DMS114 treated with DMSO at 0.1 percent for 48 hours (cell line): ENCODE measurements at regions not wholly inside any gene's neighbourhood (a gene's known extent, or its start where the extent isn't known, plus 50 kb on each side); places are given as distances from the start of the nearest gene placed in this dataset.

Experiments used
- DNase-seq: peaks from one replicate; lab custom pipeline; 2025; ENCODE audit not compliant: unreplicated experiment; lab: John Stamatoyannopoulos, UW

- DNase-seq, result no peak
Measured at GRCh38 chr5:2214910-2215590, 332.3 kb upstream of the IRX4 start.

- DNase-seq, result no peak
Measured at GRCh38 chr5:2213121-2213730, 330.5 kb upstream of the IRX4 start.

GRCh38 chr5:2212481-2212880 is 329.8 kb upstream of the IRX4 start:
- DNase-seq, result no peak

GRCh38 chr5:2208239-2208544 is 325.5 kb upstream of the IRX4 start:
- no peak for DNase-seq

- peak; percentile 3 for DNase-seq
Measured at GRCh38 chr5:2207416-2208238, 324.9 kb upstream of the IRX4 start.

GRCh38 chr5:2207109-2207399 is 324.3 kb upstream of the IRX4 start:
- no peak for DNase-seq

GRCh38 chr5:2206293-2207108 is 323.8 kb upstream of the IRX4 start:
- no peak for DNase-seq

GRCh38 chr5:2205596-2206226 is 323.0 kb upstream of the IRX4 start:
- DNase-seq, result no peak

GRCh38 chr5:2205185-2205585 is 322.5 kb upstream of the IRX4 start:
- no peak for DNase-seq

- DNase-seq, result no peak
Measured at GRCh38 chr5:2204366-2205184, 321.9 kb upstream of the IRX4 start.

- DNase-seq, result no peak
Measured at GRCh38 chr5:2203774-2204173, 321.0 kb upstream of the IRX4 start.

GRCh38 chr5:2201832-2202231 is 319.1 kb upstream of the IRX4 start:
- no peak for DNase-seq

GRCh38 chr5:2201421-2201820 is 318.7 kb upstream of the IRX4 start:
- no peak for DNase-seq

GRCh38 chr5:2201011-2201410 is 318.3 kb upstream of the IRX4 start:
- DNase-seq, result no peak

GRCh38 chr5:2200261-2200950 is 317.7 kb upstream of the IRX4 start:
- DNase-seq, result no peak

GRCh38 chr5:2199697-2200096 is 317.0 kb upstream of the IRX4 start:
- no peak for DNase-seq

GRCh38 chr5:2196989-2197619 is 314.4 kb upstream of the IRX4 start:
- no peak for DNase-seq

- DNase-seq, result no peak
Measured at GRCh38 chr5:2196416-2196815, 313.7 kb upstream of the IRX4 start.

GRCh38 chr5:2194949-2195348 is 312.2 kb upstream of the IRX4 start:
- no peak for DNase-seq

- DNase-seq, result no peak
Measured at GRCh38 chr5:2194236-2194555, 311.5 kb upstream of the IRX4 start.
